ENCODE measurements at regions not wholly inside any gene's neighbourhood (a gene's known extent, or its start where the extent isn't known, plus 50 kb on each side); places are given as distances from the start of the nearest gene placed in this dataset.

- TF ChIP-seq POLR2AphosphoS5 (IDR thresholded peaks at IDR 0.05; ENCODE audit: low read depth, low read length) (no peak), POLR2A (IDR thresholded peaks at IDR 0.05; ENCODE audit: low read depth, low read length) (no peak)
Measured at GRCh38 chr4:30792601-30793000, 72.4 kb downstream of the PCDH7 start.
